ENCODE measurements at regions not wholly inside any gene's neighbourhood (a gene's known extent, or its start where the extent isn't known, plus 50 kb on each side); places are given as distances from the start of the nearest gene placed in this dataset.

DNA sequence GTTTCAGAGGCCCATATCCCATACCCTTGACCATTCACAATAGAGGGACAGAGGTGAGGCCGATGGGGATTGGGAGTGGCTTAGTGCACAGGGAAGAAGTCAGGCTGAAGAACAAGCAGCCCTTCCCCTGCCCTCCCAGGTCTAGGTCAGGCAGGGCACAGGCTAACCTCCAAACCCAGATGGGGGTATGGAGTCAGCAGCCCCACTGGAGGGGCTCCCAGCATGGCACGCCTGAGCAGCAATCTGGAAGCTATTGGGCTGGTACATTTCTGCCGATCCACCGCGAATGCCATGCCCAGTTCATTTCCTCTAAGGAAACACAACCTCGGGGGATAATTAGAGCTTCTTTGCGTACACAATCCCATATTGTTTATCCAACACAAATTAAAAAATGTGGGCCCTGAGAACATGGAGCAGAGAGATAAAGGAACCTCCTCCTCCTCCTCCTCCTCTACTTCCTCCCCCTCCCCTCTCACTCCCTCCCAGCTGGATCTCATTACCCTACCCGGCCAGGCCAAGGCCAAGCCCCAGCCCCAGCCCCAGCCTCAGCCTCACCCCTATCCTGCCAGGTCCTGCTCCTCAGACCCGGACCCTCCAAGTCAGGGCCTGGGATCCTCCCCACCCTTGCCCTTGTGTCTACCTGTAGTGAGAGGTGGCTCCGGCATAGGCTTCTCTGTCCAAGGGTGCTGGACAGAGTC, 83.0 kb downstream of the PJA1 start:
- H3K4me3 ChIP-seq (ENCODE audit: low read length), result no peak overlapping the region
- H3F3A ChIP-seq (ENCODE audit: insufficient read depth, low read length), result no peaks in the 10 kb centered on the region
- no peak for DNase-seq
- TF ChIP-seq EZH2phosphoT487 (IDR thresholded peaks at IDR 0.05; ENCODE audit: low read length) (no peak), EZH2 (optimal IDR thresholded peaks at IDR 0.05; ENCODE audit: low read depth, low read length) (no peak)
- TF ChIP-seq, protein P1, sequence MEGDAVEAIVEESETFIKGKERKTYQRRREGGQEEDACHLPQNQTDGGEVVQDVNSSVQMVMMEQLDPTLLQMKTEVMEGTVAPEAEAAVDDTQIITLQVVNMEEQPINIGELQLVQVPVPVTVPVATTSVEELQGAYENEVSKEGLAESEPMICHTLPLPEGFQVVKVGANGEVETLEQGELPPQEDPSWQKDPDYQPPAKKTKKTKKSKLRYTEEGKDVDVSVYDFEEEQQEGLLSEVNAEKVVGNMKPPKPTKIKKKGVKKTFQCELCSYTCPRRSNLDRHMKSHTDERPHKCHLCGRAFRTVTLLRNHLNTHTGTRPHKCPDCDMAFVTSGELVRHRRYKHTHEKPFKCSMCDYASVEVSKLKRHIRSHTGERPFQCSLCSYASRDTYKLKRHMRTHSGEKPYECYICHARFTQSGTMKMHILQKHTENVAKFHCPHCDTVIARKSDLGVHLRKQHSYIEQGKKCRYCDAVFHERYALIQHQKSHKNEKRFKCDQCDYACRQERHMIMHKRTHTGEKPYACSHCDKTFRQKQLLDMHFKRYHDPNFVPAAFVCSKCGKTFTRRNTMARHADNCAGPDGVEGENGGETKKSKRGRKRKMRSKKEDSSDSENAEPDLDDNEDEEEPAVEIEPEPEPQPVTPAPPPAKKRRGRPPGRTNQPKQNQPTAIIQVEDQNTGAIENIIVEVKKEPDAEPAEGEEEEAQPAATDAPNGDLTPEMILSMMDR (IDR thresholded peaks at IDR 0.05; ENCODE audit: low read length), result no peak
- H3K36me3 ChIP-seq (replicated peaks; ENCODE audit: insufficient read depth, low read length), result no peaks in the 10 kb centered on the region
- H3K4me2 ChIP-seq (ENCODE audit: low read depth, low read length), result no peak overlapping the region
- no peaks in the 10 kb centered on the region for H3K9me3 ChIP-seq (replicated peaks; ENCODE audit: insufficient read depth, low read length)
- H3K79me2 ChIP-seq (ENCODE audit: low read length), result no peaks in the 10 kb centered on the region
- H3K27me3 ChIP-seq (replicated peaks; ENCODE audit: insufficient read depth, low read length), result no peaks in the 10 kb centered on the region
- no peak overlapping the region for H3K9ac ChIP-seq (ENCODE audit: low read length)
- H3K4me1 ChIP-seq (ENCODE audit: low read length), result no peaks in the 10 kb centered on the region
- no peak overlapping the region for H2AFZ ChIP-seq (ENCODE audit: low read length)
- H3K27ac ChIP-seq (ENCODE audit: low read length), result no peak overlapping the region
- no peaks in the 10 kb centered on the region for H3K9me2 ChIP-seq (replicated peaks; ENCODE audit: insufficient read depth, low read length)
- H4K20me1 ChIP-seq (ENCODE audit: insufficient read depth, low read length), result no peaks in the 10 kb centered on the region

DNA sequence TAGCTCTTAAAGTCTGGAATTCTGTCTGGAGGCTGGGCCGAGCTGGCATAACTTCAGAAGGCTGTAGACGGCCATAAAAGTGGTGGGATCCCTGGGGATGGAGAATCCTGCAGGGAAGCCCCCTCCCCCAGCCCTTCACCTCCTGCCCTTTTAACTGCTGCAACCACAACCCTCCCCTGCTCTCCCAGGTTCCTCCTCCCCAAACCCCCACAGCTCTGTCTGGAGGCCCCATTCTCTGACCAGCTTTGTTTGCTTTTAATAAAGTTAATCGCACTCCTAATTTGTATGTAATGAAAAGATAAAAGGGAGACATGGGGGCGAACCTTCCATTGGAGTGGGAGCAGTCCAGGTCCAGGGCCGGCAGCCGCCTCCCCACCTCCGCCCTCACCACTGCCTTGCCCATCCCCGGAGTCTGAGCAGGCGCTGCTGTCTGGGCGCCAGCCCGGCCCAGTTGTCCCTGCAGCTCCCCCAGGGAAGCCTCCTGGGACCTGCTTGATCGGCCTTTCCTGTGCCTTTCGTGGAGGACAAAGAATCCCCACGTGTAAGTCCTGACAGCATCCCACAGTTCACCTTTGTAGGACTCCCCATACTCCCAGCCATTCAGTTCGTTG, 84.3 kb downstream of the PJA1 start:
- Histone ChIP-seq H3K4me1 (ENCODE audit: low read length) (no peaks in the 10 kb centered on the region), H3F3A (ENCODE audit: insufficient read depth, low read length) (no peaks in the 10 kb centered on the region), H3K79me2 (ENCODE audit: low read length) (no peaks in the 10 kb centered on the region), H3K9me2 (replicated peaks; ENCODE audit: insufficient read depth, low read length) (no peaks in the 10 kb centered on the region), H3K27me3 (replicated peaks; ENCODE audit: insufficient read depth, low read length) (no peaks in the 10 kb centered on the region), H3K4me3 (ENCODE audit: low read length) (no peak overlapping the region), H3K27ac (ENCODE audit: low read length) (no peak overlapping the region), H3K36me3 (replicated peaks; ENCODE audit: insufficient read depth, low read length) (no peaks in the 10 kb centered on the region), H3K4me2 (ENCODE audit: low read depth, low read length) (no peak overlapping the region), H3K9ac (ENCODE audit: low read length) (no peak overlapping the region), H4K20me1 (ENCODE audit: insufficient read depth, low read length) (no peaks in the 10 kb centered on the region), H2AFZ (ENCODE audit: low read length) (no peak overlapping the region), H3K9me3 (replicated peaks; ENCODE audit: insufficient read depth, low read length) (no peaks in the 10 kb centered on the region)
- TF ChIP-seq EZH2 (optimal IDR thresholded peaks at IDR 0.05; ENCODE audit: low read depth, low read length) (no peak), EZH2phosphoT487 (IDR thresholded peaks at IDR 0.05; ENCODE audit: low read length) (no peak)
- TF ChIP-seq, protein P1 (IDR thresholded peaks at IDR 0.05; ENCODE audit: low read length), result no peak
- DNase-seq, result no peak

DNA sequence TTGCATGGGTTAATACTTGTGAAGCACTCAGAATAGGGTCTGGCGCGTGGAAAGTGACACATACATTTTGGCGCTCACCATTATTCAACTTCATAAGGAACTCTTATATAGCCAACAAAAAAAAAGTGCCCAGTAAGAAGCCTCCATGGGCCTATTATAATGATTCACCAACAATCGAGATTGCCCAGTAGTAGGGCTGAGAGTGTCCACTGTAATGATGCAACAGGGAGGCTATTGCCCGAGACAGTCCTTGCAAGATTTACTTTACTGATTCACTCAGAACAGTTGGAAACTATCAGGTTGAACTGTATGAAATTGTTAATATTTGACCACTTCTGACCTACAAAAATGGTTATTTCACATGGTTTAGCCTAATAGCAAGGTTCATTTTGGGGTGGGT, 86.0 kb downstream of the PJA1 start:
- no peaks in the 10 kb centered on the region for H4K20me1 ChIP-seq (ENCODE audit: insufficient read depth, low read length)
- no peaks in the 10 kb centered on the region for H3K79me2 ChIP-seq (ENCODE audit: low read length)
- H2AFZ ChIP-seq (ENCODE audit: low read length), result no peak overlapping the region
- TF ChIP-seq, protein P1 (IDR thresholded peaks at IDR 0.05; ENCODE audit: low read length), result no peak
- TF ChIP-seq EZH2phosphoT487 (IDR thresholded peaks at IDR 0.05; ENCODE audit: low read length), result no peak
- H3K27ac ChIP-seq (ENCODE audit: low read length), result no peak overlapping the region
- no peaks in the 10 kb centered on the region for H3F3A ChIP-seq (ENCODE audit: insufficient read depth, low read length)
- H3K9me3 ChIP-seq (replicated peaks; ENCODE audit: insufficient read depth, low read length), result no peaks in the 10 kb centered on the region
- H3K4me3 ChIP-seq (ENCODE audit: low read length), result no peak overlapping the region
- H3K27me3 ChIP-seq (replicated peaks; ENCODE audit: insufficient read depth, low read length), result no peaks in the 10 kb centered on the region
- no peaks in the 10 kb centered on the region for H3K4me1 ChIP-seq (ENCODE audit: low read length)
- H3K9ac ChIP-seq (ENCODE audit: low read length), result no peak overlapping the region
- no peak for DNase-seq
- H3K36me3 ChIP-seq (replicated peaks; ENCODE audit: insufficient read depth, low read length), result no peaks in the 10 kb centered on the region
- no peaks in the 10 kb centered on the region for H3K9me2 ChIP-seq (replicated peaks; ENCODE audit: insufficient read depth, low read length)
- H3K4me2 ChIP-seq (ENCODE audit: low read depth, low read length), result no peak overlapping the region

All from MM.1S (cell line).